ENCODE measurements at regions not wholly inside any gene's neighbourhood (a gene's known extent, or its start where the extent isn't known, plus 50 kb on each side); places are given as distances from the start of the nearest gene placed in this dataset.

DNA sequence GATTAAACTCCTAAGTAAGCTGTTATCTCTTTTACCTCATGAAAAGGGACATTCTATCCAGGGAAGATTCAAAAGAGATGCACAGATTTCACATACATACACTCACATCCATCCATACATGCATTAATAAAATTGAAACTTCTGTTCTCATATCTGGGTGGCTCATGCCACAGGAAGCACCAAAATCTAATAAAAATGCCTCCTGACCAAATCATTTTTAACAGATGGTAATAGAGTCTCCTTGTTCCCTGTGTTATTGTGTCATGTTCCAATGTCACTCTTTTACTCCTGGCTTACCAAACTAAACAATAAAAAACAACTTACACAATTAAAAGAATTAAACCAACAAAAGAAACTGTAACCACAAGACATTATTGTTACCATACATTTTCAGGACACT lies 742.1 kb upstream of the MANEA start:
- H3K9ac ChIP-seq (ENCODE audit: insufficient read depth, low read length): no peak overlapping the region
- no peaks in the 10 kb centered on the region for H3K27me3 ChIP-seq (ENCODE audit: control insufficient read depth, insufficient read depth, low read length)
- no peak for DNase-seq (ENCODE audit: low read depth in 2 of 2)
- no peaks in the 10 kb centered on the region for H3K79me2 ChIP-seq (ENCODE audit: control insufficient read depth, insufficient read depth, low read length)
- no peak overlapping the region for H3K4me2 ChIP-seq (ENCODE audit: extremely low read depth, insufficient read depth, low read length)
- H3K9me3 ChIP-seq (ENCODE audit: control insufficient read depth, insufficient read depth, low read depth, low read length): no peaks in the 10 kb centered on the region
- no peak overlapping the region for H3K4me3 ChIP-seq (replicated peaks in 1 of 4; ENCODE audit: control extremely low read depth in 1 of 4, insufficient read depth in 1 of 4, low read depth in 3 of 4, low read length in 4 of 4)
- no peak for TF ChIP-seq EZH2 (IDR thresholded peaks at IDR 0.05; ENCODE audit: low read length, missing control alignments)
- TF ChIP-seq, protein P1, sequence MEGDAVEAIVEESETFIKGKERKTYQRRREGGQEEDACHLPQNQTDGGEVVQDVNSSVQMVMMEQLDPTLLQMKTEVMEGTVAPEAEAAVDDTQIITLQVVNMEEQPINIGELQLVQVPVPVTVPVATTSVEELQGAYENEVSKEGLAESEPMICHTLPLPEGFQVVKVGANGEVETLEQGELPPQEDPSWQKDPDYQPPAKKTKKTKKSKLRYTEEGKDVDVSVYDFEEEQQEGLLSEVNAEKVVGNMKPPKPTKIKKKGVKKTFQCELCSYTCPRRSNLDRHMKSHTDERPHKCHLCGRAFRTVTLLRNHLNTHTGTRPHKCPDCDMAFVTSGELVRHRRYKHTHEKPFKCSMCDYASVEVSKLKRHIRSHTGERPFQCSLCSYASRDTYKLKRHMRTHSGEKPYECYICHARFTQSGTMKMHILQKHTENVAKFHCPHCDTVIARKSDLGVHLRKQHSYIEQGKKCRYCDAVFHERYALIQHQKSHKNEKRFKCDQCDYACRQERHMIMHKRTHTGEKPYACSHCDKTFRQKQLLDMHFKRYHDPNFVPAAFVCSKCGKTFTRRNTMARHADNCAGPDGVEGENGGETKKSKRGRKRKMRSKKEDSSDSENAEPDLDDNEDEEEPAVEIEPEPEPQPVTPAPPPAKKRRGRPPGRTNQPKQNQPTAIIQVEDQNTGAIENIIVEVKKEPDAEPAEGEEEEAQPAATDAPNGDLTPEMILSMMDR (conservative IDR thresholded peaks at IDR 0.05 in 1 of 2, IDR thresholded peaks at IDR 0.05 in 1 of 2; ENCODE audit: low read depth in 1 of 2, low read length in 2 of 2): no peak
- no peaks in the 10 kb centered on the region for H3K4me1 ChIP-seq (ENCODE audit: control insufficient read depth, extremely low read depth, insufficient read depth, low read length)
- no peaks in the 10 kb centered on the region for H4K20me1 ChIP-seq (ENCODE audit: control insufficient read depth, extremely low read depth, insufficient read depth, low read length)
- no peak overlapping the region for H2AFZ ChIP-seq (ENCODE audit: low read length)
- no peak overlapping the region for H3K27ac ChIP-seq (ENCODE audit: insufficient read depth, low read length)
- no peaks in the 10 kb centered on the region for H3K36me3 ChIP-seq (ENCODE audit: control insufficient read depth, insufficient read depth, low read length)

DNA sequence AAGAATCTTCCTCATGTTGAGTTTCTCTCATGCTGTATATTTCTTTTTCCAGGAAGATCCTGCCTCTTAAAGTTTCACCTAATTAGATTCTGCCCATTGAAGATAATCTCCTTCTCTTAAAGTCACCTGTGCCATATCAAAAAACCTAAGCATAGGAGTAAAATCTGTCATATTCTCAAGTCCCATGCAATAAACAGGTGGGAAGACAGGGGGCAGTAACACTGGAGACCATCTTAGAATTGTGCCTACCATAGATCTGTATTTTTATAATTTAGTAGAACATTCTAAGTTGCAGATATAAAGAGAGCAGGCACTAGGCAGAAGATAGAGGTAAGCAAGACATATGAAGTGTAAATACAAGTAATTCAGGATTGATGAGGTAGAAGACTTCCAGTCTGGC lies 763.5 kb upstream of the MANEA start:
- no peak for DNase-seq (ENCODE audit: low read depth in 2 of 2)
- Histone ChIP-seq H3K9me3 (ENCODE audit: control insufficient read depth, insufficient read depth, low read depth, low read length) (no peaks in the 10 kb centered on the region), H4K20me1 (ENCODE audit: control insufficient read depth, extremely low read depth, insufficient read depth, low read length) (no peaks in the 10 kb centered on the region), H2AFZ (ENCODE audit: low read length) (no peak overlapping the region), H3K9ac (ENCODE audit: insufficient read depth, low read length) (no peak overlapping the region), H3K4me1 (ENCODE audit: control insufficient read depth, extremely low read depth, insufficient read depth, low read length) (no peaks in the 10 kb centered on the region), H3K79me2 (ENCODE audit: control insufficient read depth, insufficient read depth, low read length) (no peaks in the 10 kb centered on the region), H3K27ac (ENCODE audit: insufficient read depth, low read length) (no peak overlapping the region), H3K4me3 (replicated peaks in 1 of 4; ENCODE audit: control extremely low read depth in 1 of 4, insufficient read depth in 1 of 4, low read depth in 3 of 4, low read length in 4 of 4) (no peak overlapping the region), H3K27me3 (ENCODE audit: control insufficient read depth, insufficient read depth, low read length) (no peaks in the 10 kb centered on the region), H3K36me3 (ENCODE audit: control insufficient read depth, insufficient read depth, low read length) (no peaks in the 10 kb centered on the region), H3K4me2 (ENCODE audit: extremely low read depth, insufficient read depth, low read length) (no peak overlapping the region)
- TF ChIP-seq EZH2 (IDR thresholded peaks at IDR 0.05; ENCODE audit: low read length, missing control alignments): no peak
- TF ChIP-seq, protein P1 (conservative IDR thresholded peaks at IDR 0.05 in 1 of 2, IDR thresholded peaks at IDR 0.05 in 1 of 2; ENCODE audit: low read depth in 1 of 2, low read length in 2 of 2): peak in 1 of 2 donors; percentile 13

DNA sequence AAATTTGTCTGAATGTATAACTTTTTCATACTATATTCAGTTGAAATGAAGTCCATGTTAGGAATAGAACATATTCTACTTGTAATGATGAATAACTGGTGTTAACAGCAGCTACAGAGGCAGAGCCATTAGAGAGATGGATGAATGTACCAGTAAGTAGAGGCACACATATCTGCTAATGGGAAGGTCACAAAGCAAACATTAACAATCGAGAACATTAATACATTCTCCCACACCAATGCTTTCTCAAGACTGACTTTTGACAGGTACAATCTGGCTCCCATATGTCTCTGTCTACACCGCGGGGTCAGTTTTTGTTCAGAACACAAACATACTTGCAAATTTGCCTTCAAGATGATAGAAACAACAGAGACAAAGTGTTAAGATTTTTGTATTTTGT lies 776.0 kb upstream of the MANEA start:
- no peak overlapping the region for H3K9ac ChIP-seq (ENCODE audit: insufficient read depth, low read length)
- H3K79me2 ChIP-seq (ENCODE audit: control insufficient read depth, insufficient read depth, low read length): no peaks in the 10 kb centered on the region
- no peak for TF ChIP-seq EZH2 (IDR thresholded peaks at IDR 0.05; ENCODE audit: low read length, missing control alignments)
- TF ChIP-seq, protein P1 (conservative IDR thresholded peaks at IDR 0.05 in 1 of 2, IDR thresholded peaks at IDR 0.05 in 1 of 2; ENCODE audit: low read depth in 1 of 2, low read length in 2 of 2): no peak
- H3K4me1 ChIP-seq (ENCODE audit: control insufficient read depth, extremely low read depth, insufficient read depth, low read length): no peaks in the 10 kb centered on the region
- no peaks in the 10 kb centered on the region for H4K20me1 ChIP-seq (ENCODE audit: control insufficient read depth, extremely low read depth, insufficient read depth, low read length)
- H3K4me2 ChIP-seq (ENCODE audit: extremely low read depth, insufficient read depth, low read length): no peak overlapping the region
- no peak overlapping the region for H2AFZ ChIP-seq (ENCODE audit: low read length)
- H3K9me3 ChIP-seq (ENCODE audit: control insufficient read depth, insufficient read depth, low read depth, low read length): no peaks in the 10 kb centered on the region
- no peak for DNase-seq (ENCODE audit: low read depth in 2 of 2)
- no peaks in the 10 kb centered on the region for H3K27me3 ChIP-seq (ENCODE audit: control insufficient read depth, insufficient read depth, low read length)
- H3K4me3 ChIP-seq (replicated peaks in 1 of 4; ENCODE audit: control extremely low read depth in 1 of 4, insufficient read depth in 1 of 4, low read depth in 3 of 4, low read length in 4 of 4): no peak overlapping the region
- no peaks in the 10 kb centered on the region for H3K36me3 ChIP-seq (ENCODE audit: control insufficient read depth, insufficient read depth, low read length)
- H3K27ac ChIP-seq (ENCODE audit: insufficient read depth, low read length): no peak overlapping the region
